ENCODE measurements at regions not wholly inside any gene's neighbourhood (a gene's known extent, or its start where the extent isn't known, plus 50 kb on each side); places are given as distances from the start of the nearest gene placed in this dataset.

DNA sequence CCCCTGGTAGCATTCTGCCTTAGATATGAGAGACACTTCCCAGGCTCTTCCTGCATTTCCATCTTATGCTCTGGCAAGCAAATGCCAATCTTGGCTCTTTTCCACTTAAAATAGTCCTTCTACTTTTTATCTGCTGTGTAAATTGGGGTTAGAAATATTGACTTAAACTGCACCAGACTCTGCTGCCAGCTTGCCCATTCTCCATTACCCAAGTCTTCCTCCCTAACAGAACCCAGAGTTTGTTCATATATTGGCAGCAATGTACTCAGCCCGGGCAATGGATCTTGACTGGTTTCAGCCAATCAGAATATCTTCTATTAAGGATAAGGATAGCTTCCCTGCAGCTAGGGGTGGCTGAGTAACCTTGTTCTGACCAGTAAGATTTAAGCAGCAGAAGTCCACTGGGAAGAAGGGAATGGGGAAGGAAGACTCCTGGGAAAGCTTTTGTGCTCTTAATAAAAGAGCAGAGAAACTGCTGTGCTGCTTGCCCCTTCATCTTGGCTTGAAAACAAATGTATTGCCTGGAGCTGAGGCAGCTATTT is 177.1 kb downstream of the KCNRG start:
- DNase-seq (ENCODE audit: low read depth in 2 of 3, low spot score in 2 of 3) = no peak

DNA sequence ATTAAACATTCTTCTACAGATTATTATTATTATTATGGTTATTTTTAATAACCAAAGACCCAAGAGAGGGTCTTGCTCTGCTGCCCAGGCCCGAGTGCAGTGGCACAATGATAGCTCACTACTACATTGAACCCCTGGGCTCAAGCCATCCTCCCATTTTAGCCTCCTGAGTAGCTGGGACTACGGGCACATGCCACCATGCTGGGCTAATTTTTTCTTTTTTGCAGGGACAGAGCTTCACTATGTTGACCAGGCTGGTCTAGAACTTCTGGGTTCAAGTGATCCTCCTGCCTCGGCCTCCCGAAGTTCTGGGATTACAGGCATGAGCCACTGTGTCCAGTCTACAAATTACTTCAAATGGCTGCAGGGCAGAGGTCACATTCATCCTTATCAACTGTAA is 179.8 kb downstream of the KCNRG start:
- no peak for DNase-seq (ENCODE audit: low read depth in 2 of 3, low spot score in 2 of 3)

DNA sequence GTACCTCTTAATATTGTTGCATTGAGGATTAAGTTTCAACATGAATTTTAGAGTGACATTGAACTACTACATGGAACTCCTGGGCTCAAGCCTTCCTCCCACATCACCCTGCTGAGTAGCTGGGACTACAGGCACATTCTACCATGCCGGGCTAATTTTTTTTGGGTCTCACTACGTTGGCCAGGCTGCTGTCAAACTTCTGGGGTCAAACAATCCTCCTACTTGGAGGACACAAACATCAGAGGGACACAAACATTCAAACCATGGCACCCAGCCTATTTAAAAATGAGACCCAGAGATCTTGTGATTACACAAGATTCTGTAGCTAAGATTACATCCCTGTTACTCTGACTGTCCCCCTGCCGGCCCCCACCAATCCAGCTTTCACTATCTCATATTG is 180.9 kb downstream of the KCNRG start:
- no peak for DNase-seq (ENCODE audit: low read depth in 2 of 3, low spot score in 2 of 3)

DNA sequence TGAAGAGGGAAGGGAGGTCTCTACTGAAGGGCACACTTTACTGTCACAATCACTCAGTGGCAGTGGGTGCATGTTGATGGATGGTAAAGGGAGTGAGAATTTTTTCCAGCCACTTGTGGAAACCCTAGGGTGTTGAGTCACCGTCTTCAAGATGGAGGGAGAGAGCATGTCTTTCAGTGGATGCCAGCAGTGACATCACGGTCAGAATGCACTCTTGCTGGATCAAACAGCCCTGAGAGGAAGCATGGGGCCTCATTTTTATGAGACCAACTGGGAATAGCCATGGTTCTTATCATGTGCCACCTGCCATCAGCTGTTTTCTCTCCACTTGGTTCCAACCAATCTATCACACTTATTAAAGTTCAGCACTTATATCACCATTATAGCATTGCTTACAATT is 182.5 kb downstream of the KCNRG start:
- DNase-seq (ENCODE audit: low read depth in 2 of 3, low spot score in 2 of 3) = no peak

DNA sequence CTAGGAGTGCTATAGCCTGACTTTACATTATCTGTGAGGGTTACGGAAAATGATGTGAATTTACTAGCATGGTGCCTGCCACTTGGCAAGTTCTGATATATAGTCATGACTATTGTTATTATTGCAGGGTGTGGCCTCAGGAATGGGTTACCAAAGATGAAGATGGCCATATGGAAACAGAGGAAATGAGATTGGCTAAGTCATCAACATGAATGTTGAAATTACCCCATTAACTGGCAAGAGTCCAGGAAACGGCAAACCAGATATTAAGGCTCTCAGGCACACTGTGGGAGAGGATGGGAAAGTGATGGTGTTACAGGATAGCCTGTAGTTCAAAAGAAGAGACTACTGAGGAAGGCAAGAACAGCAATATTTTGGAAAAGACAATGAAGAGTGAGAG is 183.3 kb downstream of the KCNRG start:
- DNase-seq (ENCODE audit: low read depth in 2 of 3, low spot score in 2 of 3) = no peak

DNA sequence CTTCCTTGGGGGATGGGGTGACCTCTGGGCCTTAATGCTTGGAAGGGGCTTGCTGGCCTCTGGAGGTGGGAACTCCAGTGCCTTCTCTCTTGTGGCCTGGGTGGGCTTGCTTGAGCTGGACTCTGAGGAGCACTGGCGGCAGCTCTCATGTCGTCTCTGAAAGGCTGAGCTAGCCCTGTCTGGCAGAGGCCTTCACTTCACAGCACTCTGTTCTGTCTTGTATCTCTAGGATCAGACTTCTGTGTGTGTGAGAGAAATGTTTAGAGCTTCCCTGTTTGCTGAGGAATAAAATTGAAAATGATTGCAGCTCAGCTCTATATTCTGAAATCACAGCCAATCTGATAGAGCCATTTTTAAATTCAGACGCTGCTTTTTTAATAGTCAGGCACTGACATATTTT is 185.3 kb downstream of the KCNRG start:
- no peak for DNase-seq (ENCODE audit: low read depth in 2 of 3, low spot score in 2 of 3)

DNA sequence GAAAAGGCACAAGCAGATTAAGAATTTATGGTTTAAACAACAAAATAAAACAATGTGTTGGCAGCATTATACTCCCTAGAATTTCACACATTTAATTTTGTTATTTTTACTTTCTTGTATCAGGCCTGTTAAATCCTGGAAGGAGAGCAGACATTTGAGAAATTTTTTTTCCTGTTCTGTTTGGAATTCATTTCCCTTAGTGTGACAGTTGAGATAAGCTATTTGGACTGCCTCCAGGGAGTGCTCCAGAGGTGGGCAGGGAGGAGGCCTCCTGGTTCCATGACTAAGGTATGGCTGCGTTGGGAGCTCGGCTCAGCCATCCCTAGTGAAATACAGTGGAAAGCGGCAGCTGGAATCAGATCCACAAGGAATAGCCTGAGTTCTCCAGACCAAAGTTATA is 185.7 kb downstream of the KCNRG start:
- no peak for DNase-seq (ENCODE audit: low read depth in 2 of 3, low spot score in 2 of 3)

DNA sequence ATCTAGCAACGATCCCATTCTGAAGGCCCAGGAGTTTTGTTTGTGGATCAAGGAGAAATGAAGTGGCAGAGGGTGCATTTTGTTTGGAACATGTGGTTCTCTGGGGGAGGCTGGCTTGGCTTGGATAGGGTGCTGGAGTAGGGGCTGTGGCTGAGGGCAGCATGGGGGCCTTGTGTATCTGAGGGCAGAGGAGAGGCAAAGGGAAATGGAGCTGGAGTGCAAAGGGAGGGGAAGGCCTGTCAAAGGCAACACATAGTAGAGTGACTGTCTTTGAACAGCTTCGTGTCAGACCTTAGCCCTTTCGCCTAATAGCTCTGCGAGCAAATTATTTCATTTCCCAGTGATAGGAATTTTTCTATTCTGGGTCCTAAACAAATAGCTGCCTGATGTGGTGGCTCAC is 187.2 kb downstream of the KCNRG start:
- DNase-seq (ENCODE audit: low read depth in 2 of 3, low spot score in 2 of 3) = no peak

DNA sequence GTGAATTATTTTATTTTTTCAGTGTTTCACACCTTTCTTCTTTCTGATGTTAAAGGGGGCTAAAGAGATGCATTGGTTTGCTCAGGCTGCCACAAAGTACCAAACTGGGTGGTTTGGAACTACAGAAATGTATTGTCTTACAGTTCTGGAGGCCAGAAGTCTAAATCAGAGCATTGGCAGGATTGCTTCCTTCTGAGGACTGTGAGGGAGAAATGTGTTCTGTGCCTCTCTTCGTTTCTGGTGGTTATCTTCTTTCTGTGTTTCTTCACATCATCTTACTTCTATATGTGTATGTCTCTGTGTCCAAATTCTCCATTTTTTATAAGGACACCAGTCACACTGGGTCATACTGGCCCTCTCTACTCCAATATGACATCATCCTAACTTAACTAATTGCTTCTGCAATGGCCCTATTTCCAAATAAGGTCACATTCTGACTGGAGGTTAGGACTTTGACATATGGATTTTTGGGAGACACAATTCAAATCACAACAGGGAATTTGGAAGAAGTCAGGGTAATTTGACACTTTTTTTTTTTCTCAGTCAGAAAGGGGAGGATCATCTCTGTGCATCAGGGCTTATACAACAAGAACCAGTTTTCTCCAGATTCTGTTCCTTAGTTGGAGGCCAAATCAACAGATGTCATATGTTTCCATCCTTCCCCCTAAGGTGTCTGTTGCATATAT is 188.2 kb downstream of the KCNRG start:
- no peak for DNase-seq (ENCODE audit: low read depth in 2 of 3, low spot score in 2 of 3)

DNA sequence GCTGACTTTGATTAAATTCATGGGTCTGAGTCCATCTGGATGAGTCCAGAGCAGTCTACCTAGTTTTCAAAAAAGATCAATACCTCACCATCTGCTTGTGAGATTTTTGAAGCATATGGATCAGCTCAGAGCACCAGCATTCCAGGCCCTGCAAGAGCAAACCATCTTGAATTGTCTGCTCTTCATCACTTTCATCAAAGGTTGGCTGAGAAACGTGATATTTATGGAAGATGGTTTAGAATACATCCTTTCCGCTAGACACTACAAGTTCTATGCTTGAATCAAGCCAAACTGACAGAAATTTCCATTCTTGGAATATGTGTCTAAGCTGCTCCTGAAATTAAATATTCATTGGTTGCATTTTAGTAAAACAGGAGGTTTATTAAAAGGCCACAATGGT is 190.3 kb downstream of the KCNRG start:
- DNase-seq (ENCODE audit: low read depth in 2 of 3, low spot score in 2 of 3) = no peak

DNA sequence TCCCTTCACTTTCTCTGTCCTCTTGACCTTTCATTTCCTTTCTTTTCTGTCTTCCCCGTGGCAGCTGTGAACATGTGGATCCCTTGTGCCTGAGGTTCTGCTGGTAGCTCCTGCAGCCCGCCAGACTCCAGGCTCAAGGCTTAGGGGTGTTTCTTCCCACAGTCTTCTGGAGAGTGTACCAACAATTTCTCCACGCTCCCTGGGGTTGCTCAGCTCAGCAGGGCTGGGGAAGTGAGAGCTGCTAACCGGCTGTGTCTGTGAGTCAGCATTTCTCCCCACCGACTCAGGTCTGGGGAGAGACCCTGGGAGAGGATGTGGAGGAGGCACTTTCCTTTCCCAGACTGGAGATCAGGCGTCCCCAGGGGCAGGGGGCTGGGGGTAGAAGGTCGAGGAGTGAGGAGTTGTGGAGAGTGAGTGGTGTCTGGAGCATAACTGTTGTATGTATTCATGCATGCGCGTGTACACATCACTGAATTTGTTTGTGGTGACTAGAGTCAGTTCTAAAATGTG is 193.6 kb downstream of the KCNRG start:
- no peak for DNase-seq (ENCODE audit: low read depth in 2 of 3, low spot score in 2 of 3)

DNA sequence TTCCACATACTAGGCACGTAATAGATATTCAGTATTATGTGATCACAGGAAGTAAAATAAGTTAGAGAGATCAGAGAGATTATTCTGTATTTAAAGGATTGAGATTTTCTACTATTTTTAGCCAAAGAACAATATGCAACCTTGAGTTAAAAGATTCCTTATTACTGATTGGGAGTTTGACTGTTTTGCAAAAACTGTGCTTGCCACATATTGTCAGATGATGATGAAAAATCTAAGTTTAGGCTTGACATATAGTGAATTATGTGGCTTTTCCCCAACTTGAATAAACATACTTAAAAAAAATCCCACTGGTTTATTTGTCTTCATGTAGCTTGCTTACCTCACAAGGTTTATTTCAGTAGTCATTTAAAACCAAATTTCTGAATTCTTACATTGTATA is 194.4 kb downstream of the KCNRG start:
- no peak for DNase-seq (ENCODE audit: low read depth in 2 of 3, low spot score in 2 of 3)

DNA sequence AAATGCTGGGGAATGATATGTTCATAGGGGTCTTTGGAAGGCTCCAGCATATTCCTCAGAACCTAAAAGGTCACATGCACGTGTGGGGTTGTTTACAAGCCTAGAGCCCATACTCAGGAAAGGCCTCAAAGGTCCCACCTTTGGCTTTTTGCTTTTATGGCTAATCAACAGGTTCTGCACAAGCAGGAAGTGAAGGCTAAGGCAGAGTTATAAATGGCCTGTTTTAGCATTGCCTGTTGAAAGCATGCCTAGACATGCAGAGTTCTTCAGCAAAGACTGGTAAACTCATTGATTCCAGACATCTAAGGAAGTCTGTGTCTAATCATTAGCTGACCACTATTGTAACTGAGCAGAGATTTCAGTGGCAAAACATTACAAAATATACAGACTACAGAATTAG is 198.3 kb downstream of the KCNRG start:
- DNase-seq (ENCODE audit: low read depth in 2 of 3, low spot score in 2 of 3) = no peak

DNA sequence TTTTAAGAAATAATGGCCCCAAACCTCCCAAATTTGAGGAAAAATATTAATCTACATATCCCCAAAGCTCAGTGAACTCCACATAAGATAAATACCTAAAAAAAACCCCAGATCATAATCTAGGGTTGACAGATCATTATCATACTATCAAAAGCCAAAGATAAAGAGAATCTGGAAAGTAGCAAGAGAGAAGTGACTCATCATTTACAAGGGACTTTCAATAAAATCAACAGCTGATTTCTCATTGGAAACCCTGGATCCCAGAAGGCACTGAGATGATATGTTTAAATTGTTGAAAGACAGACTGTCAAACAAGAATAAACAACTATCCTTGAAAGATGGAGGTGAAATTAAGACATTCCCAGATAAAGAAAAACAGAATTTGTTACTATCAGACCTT is 199.3 kb downstream of the KCNRG start:
- no peak for DNase-seq (ENCODE audit: low read depth in 2 of 3, low spot score in 2 of 3)

DNA sequence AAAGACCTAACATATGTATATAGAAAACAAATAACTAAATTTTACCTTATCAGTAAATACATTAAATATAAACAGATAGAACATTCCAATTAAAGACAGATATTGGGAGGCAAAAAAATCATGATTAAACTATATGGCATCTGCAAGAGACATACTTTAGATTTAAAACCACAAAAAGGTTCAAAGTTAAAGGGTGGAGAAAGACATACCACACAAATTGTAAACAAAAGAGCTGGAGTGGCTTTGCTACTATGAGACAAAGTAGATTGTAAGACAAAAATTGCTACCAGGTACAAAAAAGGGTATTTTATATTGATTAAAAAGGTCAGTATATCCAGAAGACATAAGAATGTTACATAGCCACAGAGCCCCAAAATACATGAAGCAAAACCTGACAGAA is 200.2 kb downstream of the KCNRG start:
- DNase-seq (ENCODE audit: low read depth in 2 of 3, low spot score in 2 of 3) = no peak

DNA sequence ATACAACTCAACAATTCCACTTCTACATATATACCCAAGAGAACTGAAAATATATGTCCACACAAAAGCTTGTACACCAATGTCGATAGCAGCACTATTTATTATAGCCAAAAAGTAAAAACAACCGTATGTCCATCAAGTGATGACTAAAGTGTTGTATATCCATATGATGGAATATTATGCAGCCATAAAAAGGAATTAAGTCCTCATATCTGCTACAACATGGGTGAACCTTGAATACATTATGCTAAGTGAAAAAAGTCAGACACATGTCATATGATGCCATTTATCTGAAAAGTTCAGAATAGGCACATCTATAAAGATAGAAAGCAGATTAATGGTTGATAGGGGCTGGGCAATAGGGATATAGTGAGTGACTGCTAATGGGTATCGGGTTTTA is 204.5 kb downstream of the KCNRG start:
- no peak for DNase-seq (ENCODE audit: low read depth in 2 of 3, low spot score in 2 of 3)

DNA sequence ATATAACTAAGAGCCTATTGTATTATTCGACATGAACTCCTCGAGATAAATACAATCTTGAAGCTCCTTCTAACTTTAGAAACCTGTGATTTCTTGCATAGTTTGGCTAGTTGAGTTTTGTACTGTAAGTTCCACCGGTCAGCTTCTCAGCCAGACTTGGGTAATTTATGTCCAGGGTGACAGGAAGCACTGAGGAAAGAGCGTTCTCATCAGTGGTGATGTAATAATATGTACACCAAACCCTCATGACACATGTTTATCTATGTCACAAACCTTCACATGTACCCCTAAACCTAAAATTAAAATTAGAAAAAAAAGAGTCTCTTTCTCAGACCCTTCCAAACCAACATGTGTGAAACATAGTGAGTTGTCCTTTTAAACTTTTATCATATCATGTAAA is 205.7 kb downstream of the KCNRG start:
- DNase-seq (ENCODE audit: low read depth in 2 of 3, low spot score in 2 of 3) = no peak

DNA sequence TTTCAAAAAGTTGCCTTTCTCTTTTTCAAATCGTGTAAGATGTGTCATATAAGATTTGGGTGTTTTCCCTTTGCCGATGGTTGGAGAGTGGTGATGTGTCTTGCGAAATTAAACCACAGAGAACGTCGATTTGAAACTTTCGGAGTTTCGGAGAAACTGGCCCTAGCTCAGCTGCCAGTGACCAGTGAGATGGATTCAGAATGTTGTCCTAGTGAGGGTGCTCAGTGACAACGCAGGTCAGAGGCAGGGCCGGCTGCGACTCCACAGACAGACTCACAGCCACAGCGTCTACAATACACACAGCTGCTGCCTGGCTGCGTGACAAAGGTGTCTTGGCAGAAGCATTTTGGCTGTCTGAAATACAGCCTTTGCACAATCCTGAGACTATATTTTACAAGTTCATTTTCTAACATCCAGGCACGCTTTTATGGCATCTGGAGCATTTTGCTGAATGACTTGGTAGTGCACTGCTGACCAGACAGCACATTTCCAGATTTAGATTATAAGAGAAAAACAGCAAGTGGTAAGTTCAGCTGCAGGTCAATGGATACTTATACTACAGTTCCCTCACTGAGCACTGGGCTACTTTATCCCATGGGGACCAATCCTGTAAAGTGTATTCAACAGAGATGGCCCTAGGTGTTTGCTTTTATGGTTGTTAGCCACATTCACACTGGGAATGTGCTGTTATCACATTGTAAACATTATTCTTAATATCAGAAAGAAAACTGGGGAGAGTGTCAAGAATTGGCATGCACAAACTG is 207.5 kb downstream of the KCNRG start:
- no peak for DNase-seq (ENCODE audit: low read depth in 2 of 3, low spot score in 2 of 3)

DNA sequence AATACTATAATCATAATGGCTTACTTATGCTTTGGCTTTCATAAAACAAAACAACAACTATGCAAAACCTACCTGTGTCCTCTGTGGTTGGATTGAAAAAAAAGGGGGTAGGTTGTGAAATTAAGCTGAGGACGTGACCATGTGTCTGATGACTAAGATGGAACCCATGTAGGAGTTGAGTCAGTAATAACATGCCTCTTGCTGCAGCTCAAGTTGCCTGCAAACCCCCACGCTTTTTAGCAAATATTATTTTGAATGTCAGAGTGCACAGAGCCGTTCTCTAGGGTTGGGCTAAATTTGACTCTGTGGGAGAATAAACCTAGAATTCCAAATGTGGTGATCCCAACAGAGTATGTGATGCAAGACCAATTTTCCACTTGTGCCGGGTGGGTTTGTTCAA is 209.3 kb downstream of the KCNRG start:
- no peak for DNase-seq (ENCODE audit: low read depth in 2 of 3, low spot score in 2 of 3)

DNA sequence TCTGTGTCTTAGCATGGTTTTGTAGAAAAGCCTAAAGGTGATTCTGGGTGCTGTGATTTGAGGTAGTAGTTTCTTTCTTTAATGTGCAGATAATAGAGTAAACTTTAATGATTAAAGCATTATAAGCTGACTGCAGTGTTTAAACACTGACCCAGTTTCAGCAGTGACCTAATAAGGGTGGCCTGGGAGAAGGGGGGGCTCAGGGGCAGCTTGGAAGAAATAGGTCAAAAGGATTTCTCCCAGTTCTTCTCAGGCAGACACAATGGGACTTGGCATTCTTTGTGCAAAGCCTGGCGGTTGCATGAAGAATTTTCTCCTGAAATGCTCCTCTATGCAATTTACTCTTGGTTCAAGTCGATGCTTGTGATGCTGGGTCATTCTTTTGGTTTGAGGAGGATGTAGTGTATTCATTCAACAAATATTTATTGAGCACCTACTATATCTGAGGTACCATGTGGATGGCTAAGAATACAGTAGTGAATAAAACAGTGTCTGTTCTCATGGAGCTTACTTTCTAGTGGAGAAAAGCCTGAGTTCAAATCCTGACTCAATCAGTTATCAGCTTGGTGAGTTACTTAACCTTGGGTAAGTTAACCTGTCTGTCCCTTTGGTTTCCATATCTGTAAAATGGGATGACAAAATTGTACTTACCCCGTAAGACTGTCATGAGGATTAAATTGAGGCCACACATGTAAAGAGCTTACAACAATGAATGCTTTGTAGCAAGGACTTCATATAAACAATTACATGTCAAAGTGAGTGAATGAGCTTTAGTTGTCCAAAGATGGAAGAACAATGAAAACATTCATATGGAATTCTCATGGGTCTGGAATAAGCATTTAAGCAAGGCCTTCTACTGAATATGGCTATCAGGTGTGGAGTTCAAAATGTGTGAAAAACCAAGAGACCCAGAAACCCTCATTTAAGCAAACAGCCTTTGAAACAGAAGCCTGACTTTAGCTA is 210.2 kb downstream of the KCNRG start:
- DNase-seq (ENCODE audit: low read depth in 2 of 3, low spot score in 2 of 3) = no peak

DNA sequence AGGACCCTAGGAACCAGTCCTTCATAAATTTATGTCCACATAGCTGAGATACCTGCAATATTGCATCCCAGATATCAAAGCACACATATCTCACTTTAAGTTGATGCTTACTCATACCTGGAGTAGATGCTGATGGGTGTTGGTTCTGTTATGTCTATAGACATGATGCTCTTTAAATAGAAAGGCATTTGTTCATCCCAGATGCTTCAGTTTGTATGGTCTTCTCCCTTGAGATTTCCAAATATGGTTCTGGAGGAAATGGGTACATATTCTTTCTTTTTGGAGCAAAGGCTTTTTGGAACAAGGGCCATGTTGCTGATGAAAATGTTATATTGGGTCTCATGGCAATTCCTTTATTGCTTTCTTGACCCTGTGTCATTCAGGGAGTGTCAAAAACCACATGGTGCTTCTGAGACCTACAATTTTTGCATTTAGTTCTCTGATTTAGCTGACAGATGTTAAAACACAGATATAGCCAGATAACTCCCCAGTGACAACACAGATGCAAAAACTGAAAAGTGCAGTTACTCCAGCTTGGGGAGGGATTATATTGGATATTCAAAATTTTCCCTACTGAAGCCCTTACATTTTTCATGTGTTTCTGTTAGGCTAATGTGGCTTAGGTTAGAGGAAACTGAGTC is 211.4 kb downstream of the KCNRG start:
- DNase-seq (ENCODE audit: low read depth in 2 of 3, low spot score in 2 of 3) = no peak

Measured in activated CD8-positive, alpha-beta memory T cell treated with anti-CD3 and anti-CD28 coated beads for 48 hours (primary cell).